C4-2B (cell line): ENCODE measurements at regions not wholly inside any gene's neighbourhood (a gene's known extent, or its start where the extent isn't known, plus 50 kb on each side); places are given as distances from the start of the nearest gene placed in this dataset.

Experiments
- H3K27ac ChIP-seq: fragments of 450-650 bp; 2 replicates; pipeline ENCODE4 v1.5.1; 2017
- ZFX ChIP-seq: fragments of 450-650 bp; IDR thresholded peaks from 2 replicates; pipeline ENCODE4 v1.6.1; 2017
- TF ChIP-seq, protein P1 (sequence below): fragments of 450-650 bp; conservative IDR thresholded peaks from 2 replicates; pipeline ENCODE4 v1.5.1; 2017; ENCODE audit warnings: mild to moderate bottlenecking

DNA sequence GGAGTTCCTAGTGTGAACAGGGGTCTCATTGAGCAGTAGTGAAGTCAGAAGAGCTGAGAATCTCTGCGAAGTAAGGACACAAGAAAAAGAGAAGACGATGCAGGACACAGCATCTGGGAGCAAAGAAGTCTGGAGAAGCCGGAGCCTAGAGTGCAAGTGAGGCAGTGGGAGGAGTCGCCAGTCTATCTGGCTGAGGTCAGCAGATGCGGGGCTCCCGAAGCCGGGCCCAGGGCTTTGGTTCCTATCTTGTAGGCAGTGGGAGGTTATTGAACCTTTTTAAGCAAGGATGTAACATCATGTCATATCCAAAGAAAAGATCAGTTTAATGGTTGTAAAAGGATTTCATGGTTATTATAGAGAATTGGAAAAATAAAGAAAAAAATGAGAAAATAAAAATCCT lies 90.8 kb upstream of the KCTD1 start:
- TF ChIP-seq, protein P1, sequence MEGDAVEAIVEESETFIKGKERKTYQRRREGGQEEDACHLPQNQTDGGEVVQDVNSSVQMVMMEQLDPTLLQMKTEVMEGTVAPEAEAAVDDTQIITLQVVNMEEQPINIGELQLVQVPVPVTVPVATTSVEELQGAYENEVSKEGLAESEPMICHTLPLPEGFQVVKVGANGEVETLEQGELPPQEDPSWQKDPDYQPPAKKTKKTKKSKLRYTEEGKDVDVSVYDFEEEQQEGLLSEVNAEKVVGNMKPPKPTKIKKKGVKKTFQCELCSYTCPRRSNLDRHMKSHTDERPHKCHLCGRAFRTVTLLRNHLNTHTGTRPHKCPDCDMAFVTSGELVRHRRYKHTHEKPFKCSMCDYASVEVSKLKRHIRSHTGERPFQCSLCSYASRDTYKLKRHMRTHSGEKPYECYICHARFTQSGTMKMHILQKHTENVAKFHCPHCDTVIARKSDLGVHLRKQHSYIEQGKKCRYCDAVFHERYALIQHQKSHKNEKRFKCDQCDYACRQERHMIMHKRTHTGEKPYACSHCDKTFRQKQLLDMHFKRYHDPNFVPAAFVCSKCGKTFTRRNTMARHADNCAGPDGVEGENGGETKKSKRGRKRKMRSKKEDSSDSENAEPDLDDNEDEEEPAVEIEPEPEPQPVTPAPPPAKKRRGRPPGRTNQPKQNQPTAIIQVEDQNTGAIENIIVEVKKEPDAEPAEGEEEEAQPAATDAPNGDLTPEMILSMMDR = no peak
- no peak for TF ChIP-seq ZFX
- H3K27ac ChIP-seq = no peak overlapping the region

DNA sequence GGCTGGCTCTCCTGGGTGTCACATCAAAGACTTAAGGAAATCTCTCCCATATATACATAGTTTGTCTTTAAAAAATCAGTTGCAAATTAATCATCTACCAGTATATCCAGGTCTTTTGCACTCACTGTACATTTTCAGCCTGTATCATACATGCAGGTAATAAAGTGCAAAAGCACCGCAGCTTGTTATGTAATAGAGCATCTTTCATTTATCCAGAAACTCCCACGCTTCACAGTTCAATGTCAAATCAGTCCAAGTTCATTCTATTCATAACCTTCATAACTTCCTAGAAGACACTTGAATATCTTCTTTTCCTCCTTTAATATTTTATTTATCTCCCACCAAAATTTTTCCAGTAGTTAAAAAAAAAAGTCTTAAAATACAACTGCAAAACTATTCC lies 89.6 kb upstream of the KCTD1 start:
- no peak for TF ChIP-seq ZFX
- TF ChIP-seq, protein P1 = no peak
- H3K27ac ChIP-seq = no peak overlapping the region

DNA sequence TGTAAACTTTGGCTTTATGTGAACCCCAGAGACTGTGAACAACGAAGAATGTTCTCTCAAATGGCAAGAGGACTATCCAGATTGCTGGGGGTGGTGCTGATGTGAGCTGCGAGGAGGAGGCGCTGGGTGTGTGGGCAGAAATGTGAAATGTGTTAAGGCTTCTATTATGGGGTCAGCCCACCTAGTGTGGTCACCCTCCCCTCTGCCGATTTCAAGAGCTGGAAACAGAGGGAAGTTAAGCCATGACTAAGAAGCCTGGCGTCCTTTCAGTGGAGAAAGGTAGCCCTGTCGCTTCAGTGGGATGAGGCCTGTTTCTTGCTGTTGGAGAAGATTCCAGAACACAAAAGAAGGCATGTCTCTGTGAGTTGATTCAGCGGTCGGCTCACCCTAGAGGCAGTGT lies 89.0 kb upstream of the KCTD1 start:
- TF ChIP-seq, protein P1 = no peak
- TF ChIP-seq ZFX = no peak
- no peak overlapping the region for H3K27ac ChIP-seq

DNA sequence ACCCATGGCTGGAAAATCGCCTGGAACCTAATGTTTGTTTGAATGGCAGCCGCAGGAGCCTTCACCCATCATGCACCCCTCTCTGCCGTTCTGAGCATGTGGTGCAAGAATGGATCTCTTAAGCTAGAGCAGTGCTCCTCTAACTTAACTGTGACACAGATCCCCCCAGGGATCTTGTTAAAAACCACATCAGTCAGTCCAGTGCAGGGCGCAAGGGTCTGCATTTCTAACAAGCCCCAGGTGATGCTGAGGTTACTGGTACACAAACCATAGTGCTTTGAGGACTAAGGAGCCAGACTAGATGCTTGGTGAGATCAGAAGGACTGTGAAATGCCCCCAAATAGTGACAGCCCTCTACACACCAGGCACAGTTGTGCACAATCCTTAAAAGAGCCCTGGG lies 87.1 kb upstream of the KCTD1 start:
- H3K27ac ChIP-seq = no peak overlapping the region
- TF ChIP-seq ZFX = no peak
- TF ChIP-seq, protein P1 = no peak

DNA sequence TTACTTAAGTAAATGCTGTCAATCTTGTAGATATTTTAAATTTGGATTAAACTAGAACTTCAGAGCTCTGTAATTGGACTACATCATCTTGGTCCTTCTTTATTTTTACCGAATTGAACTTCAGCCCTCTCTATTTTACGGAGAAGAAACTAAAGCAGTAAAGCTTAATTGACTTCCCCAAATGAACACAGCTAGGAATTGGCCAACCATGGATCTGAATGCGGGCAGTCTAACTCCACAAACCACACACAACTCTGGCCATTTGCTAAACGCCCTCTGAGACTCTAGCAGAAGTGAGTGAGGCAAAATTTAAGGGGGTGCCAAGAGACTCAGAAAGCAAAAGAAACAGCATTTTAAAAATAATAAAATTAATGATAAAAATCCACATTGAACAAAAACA lies 86.3 kb upstream of the KCTD1 start:
- TF ChIP-seq ZFX = no peak
- TF ChIP-seq, protein P1 = no peak
- H3K27ac ChIP-seq = no peak overlapping the region

DNA sequence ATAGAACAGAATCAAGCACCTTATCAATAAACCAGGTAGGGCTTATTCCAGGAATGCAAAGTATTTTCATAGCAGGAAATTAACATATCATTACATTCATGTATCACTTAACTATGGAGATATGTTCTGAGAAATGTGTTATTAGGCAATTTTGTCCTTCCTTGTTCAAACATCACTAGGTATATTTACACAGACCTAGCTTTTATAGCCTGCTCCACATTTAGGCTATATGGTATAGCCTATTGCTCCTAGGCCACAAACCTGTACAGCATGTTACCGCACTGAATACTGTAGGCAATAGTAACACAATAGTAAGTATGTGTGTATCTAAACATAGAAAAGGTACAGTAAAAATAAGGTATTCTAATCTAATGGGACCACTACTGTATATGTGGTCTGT lies 82.8 kb upstream of the KCTD1 start:
- no peak overlapping the region for H3K27ac ChIP-seq
- no peak for TF ChIP-seq ZFX
- TF ChIP-seq, protein P1 = no peak

DNA sequence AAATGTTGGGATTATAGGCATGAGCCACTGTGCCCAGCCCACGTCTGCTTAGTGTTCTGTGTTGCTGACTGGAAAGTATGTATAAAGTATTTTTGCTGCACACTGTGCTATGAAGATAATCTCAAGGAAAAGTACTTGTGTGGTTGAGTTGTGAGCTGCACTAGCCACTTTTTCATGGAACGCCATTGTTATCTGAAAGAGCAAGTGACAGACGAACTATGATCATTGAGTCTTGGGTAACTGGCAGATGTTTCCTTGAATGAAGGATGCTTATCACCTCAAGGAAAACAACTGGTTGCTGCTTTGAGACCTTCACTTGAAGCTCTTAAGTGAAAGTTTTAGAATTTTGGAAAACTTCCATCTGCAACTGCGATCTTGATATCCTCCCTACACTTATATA lies 82.2 kb upstream of the KCTD1 start:
- H3K27ac ChIP-seq = no peak overlapping the region
- TF ChIP-seq ZFX = no peak
- TF ChIP-seq, protein P1 = no peak
